ENCODE measurements at regions not wholly inside any gene's neighbourhood (a gene's known extent, or its start where the extent isn't known, plus 50 kb on each side); places are given as distances from the start of the nearest gene placed in this dataset.

DNA sequence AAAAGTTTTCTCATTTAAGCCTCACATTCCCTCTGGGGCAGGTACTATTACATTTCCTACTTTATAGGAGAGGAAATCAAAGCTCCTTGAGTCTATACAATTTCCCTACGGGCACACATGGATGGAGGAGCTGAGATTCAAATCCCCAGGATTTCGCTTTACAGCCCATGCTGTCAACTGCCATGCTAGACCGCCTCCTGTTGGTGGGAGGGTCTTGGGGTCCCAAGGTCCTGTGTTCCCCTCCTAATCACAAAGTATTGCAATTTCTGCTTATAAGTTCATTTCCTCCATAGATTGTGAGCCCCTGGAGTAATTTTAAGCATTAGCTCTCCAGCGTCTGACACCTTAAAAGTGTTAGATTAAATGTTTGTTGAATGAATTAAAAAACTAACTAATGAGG, 95.9 kb upstream of the SMARCA2 start:
- H3K27ac ChIP-seq (ENCODE audit: low read depth), result no peak overlapping the region
- no peaks in the 10 kb centered on the region for H3F3A ChIP-seq (replicated peaks; ENCODE audit: low read depth)
- 0 out of 2 replicates have a peak overlapping the region, but pooled peaks have one; percentile 5 for H2AFZ ChIP-seq
- Mint-ChIP-seq H3K4me1 (peaks cover 23% of the 10 kb centered on the region), H3K27me3 (ENCODE audit: insufficient read depth, low read depth, poor library complexity) (peaks cover 4% of the 10 kb centered on the region), H3K27ac (no peak overlapping the region), H3K9me3 (no peaks in the 10 kb centered on the region), H3K36me3 (ENCODE audit: low read depth) (no peaks in the 10 kb centered on the region; the same call in 2 of the 3 replicates), H3K4me3 (no peak overlapping the region)
- peak; percentile 47 for DNase-seq (ENCODE audit: low spot score)
- H3K36me3 ChIP-seq (ENCODE audit: insufficient read depth), result no peaks in the 10 kb centered on the region
- no peaks in the 10 kb centered on the region for H4K20me1 ChIP-seq (replicated peaks; ENCODE audit: insufficient read depth)
- no peaks in the 10 kb centered on the region for H3K79me2 ChIP-seq (replicated peaks; ENCODE audit: insufficient read depth)
- no peaks in the 10 kb centered on the region for H3K9me2 ChIP-seq (ENCODE audit: insufficient read depth)
- TF ChIP-seq, protein P1, sequence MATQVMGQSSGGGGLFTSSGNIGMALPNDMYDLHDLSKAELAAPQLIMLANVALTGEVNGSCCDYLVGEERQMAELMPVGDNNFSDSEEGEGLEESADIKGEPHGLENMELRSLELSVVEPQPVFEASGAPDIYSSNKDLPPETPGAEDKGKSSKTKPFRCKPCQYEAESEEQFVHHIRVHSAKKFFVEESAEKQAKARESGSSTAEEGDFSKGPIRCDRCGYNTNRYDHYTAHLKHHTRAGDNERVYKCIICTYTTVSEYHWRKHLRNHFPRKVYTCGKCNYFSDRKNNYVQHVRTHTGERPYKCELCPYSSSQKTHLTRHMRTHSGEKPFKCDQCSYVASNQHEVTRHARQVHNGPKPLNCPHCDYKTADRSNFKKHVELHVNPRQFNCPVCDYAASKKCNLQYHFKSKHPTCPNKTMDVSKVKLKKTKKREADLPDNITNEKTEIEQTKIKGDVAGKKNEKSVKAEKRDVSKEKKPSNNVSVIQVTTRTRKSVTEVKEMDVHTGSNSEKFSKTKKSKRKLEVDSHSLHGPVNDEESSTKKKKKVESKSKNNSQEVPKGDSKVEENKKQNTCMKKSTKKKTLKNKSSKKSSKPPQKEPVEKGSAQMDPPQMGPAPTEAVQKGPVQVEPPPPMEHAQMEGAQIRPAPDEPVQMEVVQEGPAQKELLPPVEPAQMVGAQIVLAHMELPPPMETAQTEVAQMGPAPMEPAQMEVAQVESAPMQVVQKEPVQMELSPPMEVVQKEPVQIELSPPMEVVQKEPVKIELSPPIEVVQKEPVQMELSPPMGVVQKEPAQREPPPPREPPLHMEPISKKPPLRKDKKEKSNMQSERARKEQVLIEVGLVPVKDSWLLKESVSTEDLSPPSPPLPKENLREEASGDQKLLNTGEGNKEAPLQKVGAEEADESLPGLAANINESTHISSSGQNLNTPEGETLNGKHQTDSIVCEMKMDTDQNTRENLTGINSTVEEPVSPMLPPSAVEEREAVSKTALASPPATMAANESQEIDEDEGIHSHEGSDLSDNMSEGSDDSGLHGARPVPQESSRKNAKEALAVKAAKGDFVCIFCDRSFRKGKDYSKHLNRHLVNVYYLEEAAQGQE (IDR thresholded peaks at IDR 0.05; ENCODE audit: unreplicated experiment), result no peak
- TF ChIP-seq, protein P2, sequence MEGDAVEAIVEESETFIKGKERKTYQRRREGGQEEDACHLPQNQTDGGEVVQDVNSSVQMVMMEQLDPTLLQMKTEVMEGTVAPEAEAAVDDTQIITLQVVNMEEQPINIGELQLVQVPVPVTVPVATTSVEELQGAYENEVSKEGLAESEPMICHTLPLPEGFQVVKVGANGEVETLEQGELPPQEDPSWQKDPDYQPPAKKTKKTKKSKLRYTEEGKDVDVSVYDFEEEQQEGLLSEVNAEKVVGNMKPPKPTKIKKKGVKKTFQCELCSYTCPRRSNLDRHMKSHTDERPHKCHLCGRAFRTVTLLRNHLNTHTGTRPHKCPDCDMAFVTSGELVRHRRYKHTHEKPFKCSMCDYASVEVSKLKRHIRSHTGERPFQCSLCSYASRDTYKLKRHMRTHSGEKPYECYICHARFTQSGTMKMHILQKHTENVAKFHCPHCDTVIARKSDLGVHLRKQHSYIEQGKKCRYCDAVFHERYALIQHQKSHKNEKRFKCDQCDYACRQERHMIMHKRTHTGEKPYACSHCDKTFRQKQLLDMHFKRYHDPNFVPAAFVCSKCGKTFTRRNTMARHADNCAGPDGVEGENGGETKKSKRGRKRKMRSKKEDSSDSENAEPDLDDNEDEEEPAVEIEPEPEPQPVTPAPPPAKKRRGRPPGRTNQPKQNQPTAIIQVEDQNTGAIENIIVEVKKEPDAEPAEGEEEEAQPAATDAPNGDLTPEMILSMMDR (conservative IDR thresholded peaks at IDR 0.05; ENCODE audit: low read depth in 2 of 2), result peak; percentile 62 to 70
- ATAC-seq, result peak; percentile 39; the same call in 2 of the 3 replicates
- peaks cover 28% of the 10 kb centered on the region for H3K4me1 ChIP-seq (ENCODE audit: insufficient read depth)
- no peaks in the 10 kb centered on the region for H3K27me3 ChIP-seq (ENCODE audit: insufficient read depth)
- H3K4me3 ChIP-seq, result no peak overlapping the region
- H3K4me2 ChIP-seq, result no peak overlapping the region

DNA sequence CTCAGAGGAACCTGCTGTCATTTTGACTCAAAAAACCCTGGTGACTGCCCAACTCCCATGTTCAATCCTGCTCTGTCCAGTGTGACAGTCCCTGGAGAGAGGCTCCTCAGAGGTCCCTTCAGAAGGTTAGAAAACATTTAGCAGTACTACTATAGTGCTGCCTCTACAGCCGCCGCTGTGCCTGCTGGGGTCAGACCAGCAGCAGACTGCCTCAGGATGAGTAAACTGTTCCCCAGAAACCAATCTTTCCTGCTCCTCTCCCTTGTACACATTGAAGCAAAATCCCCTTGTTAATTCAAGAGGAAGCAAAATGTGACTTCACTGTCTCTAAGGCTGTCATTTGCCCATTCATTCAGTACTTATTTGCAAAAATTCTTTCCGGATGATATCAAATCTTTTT, 94.8 kb upstream of the SMARCA2 start:
- no peaks in the 10 kb centered on the region; the same call in 2 of the 3 replicates for H3K36me3 Mint-ChIP-seq (ENCODE audit: low read depth)
- ATAC-seq (no peak), DNase-seq (ENCODE audit: low spot score) (no peak)
- Histone ChIP-seq H3K9me2 (ENCODE audit: insufficient read depth) (no peaks in the 10 kb centered on the region), H3K36me3 (ENCODE audit: insufficient read depth) (no peaks in the 10 kb centered on the region), H3K27me3 (ENCODE audit: insufficient read depth) (no peaks in the 10 kb centered on the region), H3K4me1 (ENCODE audit: insufficient read depth) (peaks cover 28% of the 10 kb centered on the region), H3K4me2 (no peak overlapping the region), H3F3A (replicated peaks; ENCODE audit: low read depth) (no peaks in the 10 kb centered on the region), H4K20me1 (replicated peaks; ENCODE audit: insufficient read depth) (no peaks in the 10 kb centered on the region), H3K27ac (ENCODE audit: low read depth) (no peak overlapping the region), H2AFZ (no peak overlapping the region), H3K4me3 (no peak overlapping the region), H3K79me2 (replicated peaks; ENCODE audit: insufficient read depth) (no peaks in the 10 kb centered on the region)
- H3K27ac Mint-ChIP-seq, result no peak overlapping the region
- H3K27me3 Mint-ChIP-seq (ENCODE audit: insufficient read depth, low read depth, poor library complexity), result peaks cover 2% of the 10 kb centered on the region
- H3K9me3 Mint-ChIP-seq, result no peaks in the 10 kb centered on the region
- no peak overlapping the region for H3K4me3 Mint-ChIP-seq
- H3K4me1 Mint-ChIP-seq, result peaks cover 23% of the 10 kb centered on the region
- TF ChIP-seq, protein P3, sequence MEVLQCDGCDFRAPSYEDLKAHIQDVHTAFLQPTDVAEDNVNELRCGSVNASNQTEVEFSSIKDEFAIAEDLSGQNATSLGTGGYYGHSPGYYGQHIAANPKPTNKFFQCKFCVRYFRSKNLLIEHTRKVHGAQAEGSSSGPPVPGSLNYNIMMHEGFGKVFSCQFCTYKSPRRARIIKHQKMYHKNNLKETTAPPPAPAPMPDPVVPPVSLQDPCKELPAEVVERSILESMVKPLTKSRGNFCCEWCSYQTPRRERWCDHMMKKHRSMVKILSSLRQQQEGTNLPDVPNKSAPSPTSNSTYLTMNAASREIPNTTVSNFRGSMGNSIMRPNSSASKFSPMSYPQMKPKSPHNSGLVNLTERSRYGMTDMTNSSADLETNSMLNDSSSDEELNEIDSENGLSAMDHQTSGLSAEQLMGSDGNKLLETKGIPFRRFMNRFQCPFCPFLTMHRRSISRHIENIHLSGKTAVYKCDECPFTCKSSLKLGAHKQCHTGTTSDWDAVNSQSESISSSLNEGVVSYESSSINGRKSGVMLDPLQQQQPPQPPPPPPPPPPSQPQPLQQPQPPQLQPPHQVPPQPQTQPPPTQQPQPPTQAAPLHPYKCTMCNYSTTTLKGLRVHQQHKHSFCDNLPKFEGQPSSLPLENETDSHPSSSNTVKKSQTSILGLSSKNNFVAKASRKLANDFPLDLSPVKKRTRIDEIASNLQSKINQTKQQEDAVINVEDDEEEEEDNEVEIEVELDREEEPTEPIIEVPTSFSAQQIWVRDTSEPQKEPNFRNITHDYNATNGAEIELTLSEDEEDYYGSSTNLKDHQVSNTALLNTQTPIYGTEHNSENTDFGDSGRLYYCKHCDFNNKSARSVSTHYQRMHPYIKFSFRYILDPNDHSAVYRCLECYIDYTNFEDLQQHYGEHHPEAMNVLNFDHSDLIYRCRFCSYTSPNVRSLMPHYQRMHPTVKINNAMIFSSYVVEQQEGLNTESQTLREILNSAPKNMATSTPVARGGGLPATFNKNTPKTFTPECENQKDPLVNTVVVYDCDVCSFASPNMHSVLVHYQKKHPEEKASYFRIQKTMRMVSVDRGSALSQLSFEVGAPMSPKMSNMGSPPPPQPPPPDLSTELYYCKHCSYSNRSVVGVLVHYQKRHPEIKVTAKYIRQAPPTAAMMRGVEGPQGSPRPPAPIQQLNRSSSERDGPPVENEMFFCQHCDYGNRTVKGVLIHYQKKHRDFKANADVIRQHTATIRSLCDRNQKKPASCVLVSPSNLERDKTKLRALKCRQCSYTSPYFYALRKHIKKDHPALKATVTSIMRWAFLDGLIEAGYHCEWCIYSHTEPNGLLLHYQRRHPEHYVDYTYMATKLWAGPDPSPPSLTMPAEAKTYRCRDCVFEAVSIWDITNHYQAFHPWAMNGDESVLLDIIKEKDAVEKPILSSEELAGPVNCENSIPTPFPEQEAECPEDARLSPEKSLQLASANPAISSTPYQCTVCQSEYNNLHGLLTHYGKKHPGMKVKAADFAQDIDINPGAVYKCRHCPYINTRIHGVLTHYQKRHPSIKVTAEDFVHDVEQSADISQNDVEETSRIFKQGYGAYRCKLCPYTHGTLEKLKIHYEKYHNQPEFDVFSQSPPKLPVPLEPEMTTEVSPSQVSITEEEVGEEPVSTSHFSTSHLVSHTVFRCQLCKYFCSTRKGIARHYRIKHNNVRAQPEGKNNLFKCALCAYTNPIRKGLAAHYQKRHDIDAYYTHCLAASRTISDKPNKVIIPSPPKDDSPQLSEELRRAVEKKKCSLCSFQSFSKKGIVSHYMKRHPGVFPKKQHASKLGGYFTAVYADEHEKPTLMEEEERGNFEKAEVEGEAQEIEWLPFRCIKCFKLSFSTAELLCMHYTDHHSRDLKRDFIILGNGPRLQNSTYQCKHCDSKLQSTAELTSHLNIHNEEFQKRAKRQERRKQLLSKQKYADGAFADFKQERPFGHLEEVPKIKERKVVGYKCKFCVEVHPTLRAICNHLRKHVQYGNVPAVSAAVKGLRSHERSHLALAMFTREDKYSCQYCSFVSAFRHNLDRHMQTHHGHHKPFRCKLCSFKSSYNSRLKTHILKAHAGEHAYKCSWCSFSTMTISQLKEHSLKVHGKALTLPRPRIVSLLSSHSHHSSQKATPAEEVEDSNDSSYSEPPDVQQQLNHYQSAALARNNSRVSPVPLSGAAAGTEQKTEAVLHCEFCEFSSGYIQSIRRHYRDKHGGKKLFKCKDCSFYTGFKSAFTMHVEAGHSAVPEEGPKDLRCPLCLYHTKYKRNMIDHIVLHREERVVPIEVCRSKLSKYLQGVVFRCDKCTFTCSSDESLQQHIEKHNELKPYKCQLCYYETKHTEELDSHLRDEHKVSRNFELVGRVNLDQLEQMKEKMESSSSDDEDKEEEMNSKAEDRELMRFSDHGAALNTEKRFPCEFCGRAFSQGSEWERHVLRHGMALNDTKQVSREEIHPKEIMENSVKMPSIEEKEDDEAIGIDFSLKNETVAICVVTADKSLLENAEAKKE (CRISPR knock-in tag; IDR thresholded peaks at IDR 0.05), result no peak
- no peak for TF ChIP-seq POLR2AphosphoS5 (IDR thresholded peaks at IDR 0.05; ENCODE audit: low read depth)
- TF ChIP-seq JUNB (IDR thresholded peaks at IDR 0.05; ENCODE audit: unreplicated experiment), result no peak
- TF ChIP-seq, protein P2 (conservative IDR thresholded peaks at IDR 0.05; ENCODE audit: low read depth in 2 of 2), result no peak
- TF ChIP-seq STAT1 (IDR thresholded peaks at IDR 0.05; ENCODE audit: unreplicated experiment), result no peak
- no peak for TF ChIP-seq ZNF331 (CRISPR knock-in tag; IDR thresholded peaks at IDR 0.05; ENCODE audit: low read depth)
- no peak for TF ChIP-seq ZNF114 (CRISPR knock-in tag; IDR thresholded peaks at IDR 0.05)

Measured in GM23338 (cell line).